HL-60/S4 treated with phorbol 12-myristate 13-acetate at 8.2 ng/mL for 4 days and 3 days (cell line): ENCODE measurements at regions not wholly inside any gene's neighbourhood (a gene's known extent, or its start where the extent isn't known, plus 50 kb on each side); places are given as distances from the start of the nearest gene placed in this dataset.
"Not testable (repeated sequence)": the region's sequence is repeated elsewhere in the genome, so short reads cannot be mapped to it uniquely, and the experiment has no call there.

Experiments
- in situ Hi-C: fragments of 300-500 bp; cut with MboI; formaldehyde crosslinking; loops from 2 replicates; pipeline ENCODE4 v1.15.0; 2022; ENCODE audit warnings: low sequenced_read_pairs

DNA sequence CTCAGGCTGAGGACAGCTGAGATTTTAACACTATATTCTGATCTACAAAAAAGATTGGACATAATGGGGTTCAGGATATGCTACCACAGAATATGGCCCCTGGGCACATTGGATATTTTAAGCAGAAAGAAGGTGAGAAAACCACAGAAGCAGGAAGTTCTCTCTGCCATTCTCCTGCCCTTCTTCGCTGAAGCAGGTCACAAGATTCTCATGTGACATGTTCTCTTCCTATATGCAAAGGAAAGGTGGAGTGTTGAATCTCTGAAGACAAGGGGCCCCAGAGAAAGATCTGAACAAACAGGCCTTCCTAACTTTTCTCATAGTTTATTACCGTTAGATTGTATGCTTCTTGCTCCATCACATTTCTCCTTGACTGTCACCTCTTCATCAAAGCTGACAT is 285.7 kb downstream of the S1PR1 start:
- in situ Hi-C loops: no loop called here

DNA sequence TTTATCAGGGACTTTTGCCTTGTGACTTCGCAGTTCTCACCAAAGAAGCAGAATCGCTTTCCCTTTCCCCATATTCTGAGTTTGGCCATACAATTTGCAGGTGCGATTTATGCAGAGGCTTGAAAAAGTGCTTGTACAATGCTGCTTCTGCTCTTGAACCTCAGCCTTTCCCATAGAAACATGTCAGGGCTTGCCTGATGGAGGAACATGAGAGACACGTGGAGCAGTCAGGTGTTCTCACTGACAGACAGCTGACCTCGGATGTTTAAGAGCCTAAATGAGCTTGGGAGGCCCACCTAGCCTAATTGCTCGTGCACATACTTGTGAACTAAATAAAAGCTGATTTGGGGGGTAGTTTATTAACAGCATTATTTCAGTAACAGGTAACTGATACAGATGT is 290.0 kb downstream of the S1PR1 start:
- in situ Hi-C loops: no loop called here

DNA sequence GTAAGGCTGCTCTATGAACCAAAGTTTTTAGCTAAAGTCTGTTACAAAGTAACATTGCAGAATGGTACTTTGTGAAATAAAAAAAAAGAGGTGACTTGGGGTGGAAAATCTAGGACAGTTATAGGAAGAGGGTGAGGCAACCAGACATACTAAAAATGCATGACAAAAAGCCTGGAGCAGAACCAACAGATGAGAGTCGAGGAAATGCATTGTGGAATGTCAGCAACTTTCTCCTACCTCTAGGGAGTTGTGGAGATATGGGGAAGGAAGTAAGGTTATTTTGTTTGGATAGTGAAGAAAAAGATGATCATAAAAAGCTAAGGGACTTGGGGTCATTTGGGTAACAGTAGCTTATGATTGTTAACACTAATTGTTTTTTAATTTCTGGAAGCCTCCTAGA is 295.6 kb downstream of the S1PR1 start:
- in situ Hi-C loops: no loop called here

DNA sequence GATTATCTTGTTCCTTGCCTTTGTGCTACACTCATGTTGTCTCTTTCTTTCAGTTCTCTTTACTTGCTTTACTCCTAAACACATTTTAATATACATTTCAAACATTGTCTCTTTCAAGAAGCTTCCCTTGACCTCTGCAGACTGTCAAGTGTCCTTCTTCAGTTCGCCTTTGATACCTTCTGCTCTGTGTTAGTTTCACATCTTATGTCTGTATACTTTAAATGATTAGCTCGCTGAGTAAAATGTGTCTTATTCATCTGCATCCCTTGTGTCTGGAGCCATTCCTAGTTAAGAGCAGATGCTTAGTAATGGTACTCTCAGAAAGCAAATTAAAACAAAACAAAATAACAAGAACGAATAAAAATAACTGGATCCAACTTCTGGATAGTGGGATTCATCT is 303.3 kb downstream of the S1PR1 start:
- in situ Hi-C loops: no loop called here

DNA sequence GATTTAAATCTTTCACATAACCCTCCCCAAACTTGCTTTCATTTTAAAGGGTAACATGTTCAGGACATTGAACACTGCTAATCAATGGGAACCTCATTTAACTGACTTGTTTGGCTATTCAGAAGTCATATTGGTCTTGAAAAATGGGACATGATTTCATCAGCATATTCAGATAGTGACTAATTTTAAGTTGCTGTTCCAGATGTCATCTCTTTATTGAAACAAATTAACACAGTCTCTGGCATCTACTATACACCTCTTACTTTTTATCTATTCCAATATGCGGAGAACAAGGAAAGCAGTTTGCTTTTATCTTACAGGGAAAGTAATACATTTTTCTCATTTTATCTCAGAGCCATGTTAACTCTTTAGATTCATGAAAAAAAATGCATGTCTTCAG is 310.1 kb downstream of the S1PR1 start:
- in situ Hi-C loops: no loop called here

DNA sequence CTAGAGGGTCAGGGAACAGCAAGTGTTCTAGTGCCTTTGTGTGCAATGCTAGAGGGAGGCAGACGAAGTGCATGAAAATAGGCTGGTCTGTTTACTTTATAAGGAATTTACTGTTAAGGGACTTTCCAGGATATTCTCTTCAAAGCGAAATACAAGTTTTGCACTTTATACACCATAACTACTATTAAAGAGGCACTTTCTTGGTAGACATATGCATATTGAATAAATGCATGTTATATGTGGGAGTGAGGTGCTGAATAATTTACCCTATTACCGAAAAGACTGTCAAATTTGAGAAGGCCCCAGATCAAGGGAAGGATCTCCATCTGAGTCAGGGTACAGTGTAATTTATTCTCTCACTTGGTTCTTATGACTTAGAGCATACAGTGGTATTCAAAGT is 310.5 kb downstream of the S1PR1 start:
- in situ Hi-C loops: no loop called here

DNA sequence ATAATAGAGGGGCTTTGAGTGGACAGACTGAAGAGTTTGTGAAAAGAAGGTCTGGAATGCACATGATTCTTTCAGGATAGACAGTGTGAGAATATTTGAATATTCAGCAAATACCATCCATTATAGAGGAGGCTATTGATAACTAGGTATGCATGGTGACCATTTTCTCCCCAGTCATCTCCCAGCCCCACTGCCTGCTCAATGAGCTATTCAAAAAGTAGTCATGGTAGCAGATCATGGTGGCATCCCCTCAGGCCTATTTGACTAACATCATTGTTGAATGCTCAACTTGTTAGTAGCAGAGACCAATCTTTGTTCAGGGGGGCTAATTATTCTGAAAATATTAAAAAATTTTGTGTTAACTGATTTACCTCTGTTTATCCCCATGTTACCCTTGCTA is 311.6 kb downstream of the S1PR1 start:
- in situ Hi-C loops: no loop called here

DNA sequence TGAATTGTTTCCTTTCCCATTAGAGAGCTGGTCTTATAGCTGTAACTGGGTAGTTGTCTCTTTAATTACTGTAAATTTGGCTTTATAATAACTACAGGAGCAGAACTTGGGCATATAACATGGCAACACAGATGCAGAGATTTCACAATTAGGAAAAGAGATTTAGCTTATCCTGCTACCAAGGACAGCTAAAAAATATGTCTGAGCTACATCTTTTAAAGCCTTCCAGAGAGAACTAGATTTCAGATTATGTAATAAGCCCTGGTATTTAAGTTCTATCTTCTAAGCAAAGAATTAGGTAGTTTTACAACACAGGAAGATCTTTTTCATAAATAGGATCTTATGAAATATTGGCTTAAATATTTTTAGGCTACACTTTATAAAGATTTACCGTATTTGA is 313.8 kb downstream of the S1PR1 start:
- in situ Hi-C loops: no loop called here

DNA sequence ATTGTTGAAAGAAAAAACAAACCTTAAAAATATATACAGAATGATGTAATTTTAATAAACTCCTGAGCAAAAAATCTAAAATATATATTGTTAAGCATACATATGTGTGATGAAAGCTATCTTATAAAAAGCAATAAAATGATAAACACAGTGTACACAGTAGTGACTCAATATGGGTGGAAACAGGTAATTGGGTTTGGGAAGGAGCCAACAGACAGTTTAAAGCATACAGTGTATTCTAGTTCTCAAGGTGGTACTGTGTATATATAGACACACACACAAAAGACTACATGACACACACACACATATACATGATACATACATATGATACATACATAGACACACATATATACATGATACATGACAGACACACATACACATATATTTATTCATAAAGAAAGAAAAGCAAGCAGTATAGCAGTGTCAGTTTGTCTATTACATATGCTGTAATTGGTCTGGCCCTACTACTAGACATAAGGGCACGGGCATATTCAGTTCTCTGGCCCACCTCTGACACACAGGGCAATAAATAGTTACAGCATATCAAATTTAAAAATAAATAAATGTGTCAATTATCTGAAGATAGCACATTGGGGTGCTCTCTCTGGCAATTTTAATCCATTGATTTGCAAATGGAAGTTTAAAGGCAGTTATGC is 330.2 kb downstream of the S1PR1 start:
- in situ Hi-C loops: no loop called here

DNA sequence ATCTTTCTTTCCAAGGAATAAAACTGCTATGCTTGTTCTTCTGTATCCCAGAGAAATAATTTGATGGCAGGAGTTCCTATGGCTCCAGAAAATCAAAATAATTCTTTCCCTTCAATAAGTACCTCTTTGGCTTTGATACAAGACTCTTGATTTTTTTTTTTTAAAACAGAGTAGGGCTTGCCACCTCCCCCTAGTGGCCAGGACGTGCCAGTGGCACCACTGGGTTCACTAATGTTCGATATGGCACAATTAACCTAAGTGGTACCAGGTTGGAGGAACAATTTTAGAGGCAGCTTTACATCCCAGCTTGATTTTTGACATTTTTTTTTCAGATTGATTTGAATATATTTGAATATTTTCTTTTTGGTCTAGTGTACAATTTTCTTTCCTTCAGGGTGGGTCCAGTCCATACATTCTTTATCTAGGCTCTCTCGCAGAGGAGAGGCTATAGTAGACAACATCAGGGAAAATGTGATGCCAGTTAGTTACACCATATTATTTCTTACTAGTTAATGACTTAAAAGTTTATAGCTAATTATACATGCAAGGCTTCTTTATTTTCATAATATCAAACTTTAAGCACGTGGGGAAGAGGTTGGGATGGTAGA is 330.9 kb downstream of the S1PR1 start:
- in situ Hi-C loops: no loop called here

DNA sequence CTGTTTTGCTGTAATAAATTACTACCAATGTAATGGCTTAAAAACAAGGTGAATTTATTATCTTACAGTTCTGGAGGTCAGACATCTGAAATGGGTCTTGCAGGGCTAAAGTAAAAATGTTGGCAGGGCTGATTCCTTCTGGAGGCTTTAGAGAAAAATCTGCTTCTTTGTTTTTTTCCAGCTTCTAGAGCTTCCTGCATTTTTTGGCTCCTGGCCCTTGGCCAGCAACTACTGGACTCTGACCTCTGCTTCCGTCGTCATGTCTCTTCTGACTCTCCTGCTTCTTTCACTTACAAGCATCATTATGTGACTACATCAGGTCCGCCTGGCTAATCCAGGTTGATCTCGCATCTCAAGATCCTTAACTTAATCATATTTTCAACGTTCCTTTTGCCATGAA is 350.9 kb downstream of the S1PR1 start:
- in situ Hi-C loops: no loop called here

DNA sequence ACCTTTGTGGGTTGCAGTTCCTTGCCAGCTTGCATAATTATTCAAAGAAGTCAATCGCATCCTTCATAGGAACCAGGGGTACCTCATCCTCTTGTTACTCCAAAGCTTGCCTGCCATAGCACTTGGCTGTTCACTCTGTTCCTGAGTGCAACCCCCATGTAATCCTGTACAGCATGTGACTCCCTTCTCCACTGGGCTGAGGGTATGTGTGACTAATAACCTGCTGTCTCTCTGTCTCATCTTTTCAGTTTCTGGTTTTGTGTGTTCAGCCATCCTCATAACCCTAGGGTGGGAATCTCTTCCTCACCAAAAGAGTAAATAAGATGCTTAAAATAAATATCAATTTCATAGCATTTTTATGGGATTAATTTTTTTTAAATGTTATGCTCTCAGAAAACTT is 351.9 kb downstream of the S1PR1 start:
- in situ Hi-C loops: no loop called here

DNA sequence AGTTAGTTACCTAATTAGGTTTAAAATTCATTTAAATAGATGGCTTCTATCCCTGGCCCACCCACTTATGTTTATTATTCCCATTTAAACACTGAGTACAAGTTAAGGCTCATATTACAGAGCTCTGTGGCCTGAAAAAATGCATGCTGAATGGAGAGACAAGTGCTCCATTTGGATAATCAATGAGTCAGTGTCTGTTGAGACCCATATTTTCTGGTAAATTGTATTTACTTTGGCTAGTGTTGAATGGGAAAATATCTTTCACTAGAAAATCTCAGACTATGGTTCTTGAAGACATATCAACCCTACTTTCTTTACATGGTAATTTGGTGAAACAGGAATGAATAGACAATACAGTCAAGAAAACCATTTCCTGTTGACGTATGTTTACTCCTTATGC is 356.0 kb downstream of the S1PR1 start:
- in situ Hi-C loops: no loop called here

DNA sequence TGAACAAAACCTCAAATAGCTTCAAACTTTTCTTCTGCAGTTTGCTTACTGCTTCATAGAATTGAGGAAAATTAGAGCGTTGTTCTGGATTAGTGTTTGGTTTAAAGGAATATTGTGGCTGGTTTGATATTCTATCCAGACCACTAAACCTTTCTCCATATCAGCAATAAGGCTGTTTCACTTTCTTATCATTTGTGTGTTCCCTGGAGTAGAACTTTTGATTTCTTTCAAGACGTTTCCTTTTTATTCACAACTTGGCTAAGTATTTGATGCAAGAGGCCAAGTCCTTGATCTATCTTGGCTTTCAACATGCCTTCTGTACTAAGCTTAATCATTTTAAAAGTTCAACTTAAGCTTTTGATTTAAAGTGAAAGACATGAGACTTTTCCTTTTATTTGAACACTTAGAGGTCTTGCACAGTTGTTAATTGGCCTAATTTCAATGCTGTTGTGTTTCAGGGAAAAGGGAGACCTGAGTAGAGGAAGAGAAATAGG is 359.1 kb downstream of the S1PR1 start:
- in situ Hi-C loops: no loop called here

DNA sequence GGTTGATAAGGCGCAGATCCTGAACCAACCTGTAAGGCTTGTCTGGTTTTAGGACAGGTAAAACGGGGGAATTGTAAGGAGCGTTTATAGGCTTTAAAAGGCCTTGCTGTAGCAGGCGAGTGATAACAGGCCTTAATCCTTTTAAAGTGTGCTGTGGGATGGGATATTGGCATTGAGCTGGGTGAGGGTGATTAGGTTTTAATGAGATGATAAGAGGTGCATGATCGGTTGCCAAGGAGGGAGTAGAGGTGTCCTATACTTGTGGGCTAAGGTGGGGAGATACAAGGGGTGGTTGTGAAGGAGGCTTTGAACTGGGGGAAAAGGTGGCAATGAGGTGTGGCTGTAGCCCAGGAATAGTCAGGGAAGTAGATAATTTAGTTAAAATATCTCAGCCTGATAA is 363.8 kb downstream of the S1PR1 start:
- in situ Hi-C loops: not testable (repeated sequence)

DNA sequence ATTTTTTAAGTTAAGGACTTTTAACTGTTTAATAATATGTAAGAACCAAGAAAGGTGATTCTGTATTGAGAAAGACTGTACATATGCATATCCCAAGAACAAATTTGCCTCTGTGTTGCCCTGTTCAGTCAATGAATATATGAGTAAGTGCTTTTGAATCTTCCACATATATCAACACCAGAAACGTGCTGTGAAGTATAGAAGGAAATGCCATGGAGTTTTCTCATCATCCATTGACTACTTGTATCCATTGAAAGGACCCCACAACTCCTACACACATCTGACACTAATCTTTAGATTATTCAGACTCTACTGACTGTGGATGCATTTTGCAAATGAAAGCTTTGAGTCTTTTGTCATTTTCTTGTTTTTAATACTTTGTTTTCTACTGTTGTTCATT is 366.9 kb downstream of the S1PR1 start:
- in situ Hi-C loops: no loop called here

DNA sequence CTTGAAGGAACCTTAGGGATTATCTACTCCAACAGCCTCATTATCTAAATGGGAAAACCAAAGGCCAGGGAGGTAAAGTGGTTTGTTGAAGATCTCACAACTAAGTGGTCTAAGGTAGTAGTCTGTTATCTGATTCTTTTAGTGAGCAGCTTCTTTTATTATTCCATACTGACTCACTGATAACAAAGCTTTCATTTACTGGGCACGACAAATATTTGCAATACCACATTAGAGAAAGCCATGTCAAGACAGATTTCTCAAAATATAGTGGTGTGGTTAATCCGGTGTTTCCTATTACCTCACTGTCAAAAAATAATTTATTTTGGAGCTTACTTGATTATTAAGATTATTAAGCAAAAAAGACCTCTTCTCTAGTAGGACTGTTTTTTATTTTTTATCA is 369.1 kb downstream of the S1PR1 start:
- in situ Hi-C loops: no loop called here

DNA sequence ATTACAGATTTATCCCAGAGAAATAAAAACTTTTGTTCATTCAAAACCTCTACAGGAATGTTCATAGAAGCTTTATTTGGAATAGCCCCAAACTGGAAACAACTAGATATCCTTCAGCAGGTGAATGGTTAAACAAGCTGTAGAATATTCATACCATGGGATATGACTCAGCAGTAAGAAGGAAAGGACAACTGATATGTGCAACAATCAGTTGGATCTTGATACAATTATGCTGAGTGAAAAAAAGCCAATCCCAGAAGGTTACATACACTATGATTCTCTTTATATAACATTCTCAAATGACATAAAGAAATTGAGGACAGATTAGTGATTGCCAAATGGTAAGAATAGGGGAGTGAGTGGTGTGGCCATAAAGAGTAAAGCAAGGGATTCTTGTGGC is 376.7 kb downstream of the S1PR1 start:
- in situ Hi-C loops: no loop called here

DNA sequence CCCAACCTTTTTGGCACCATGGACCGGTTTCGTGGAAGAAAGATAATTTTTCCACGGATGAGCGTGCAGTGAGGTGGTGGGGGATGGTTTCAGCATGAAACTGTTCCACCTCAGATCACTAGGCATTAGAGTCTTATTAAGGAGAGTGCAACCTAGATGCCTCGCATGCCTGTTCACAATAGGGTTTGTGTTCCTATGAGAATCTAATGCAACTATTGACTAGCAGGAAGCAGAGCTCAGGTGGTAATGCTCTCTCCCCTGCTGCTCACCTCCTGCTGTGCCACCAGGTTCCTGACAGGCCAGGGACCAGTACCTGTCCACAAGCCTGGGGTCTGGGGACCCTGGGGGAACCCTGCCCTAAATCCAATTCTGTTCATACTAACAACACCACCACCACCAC is 377.8 kb downstream of the OLFM3 start:
- in situ Hi-C loops: no loop called here

DNA sequence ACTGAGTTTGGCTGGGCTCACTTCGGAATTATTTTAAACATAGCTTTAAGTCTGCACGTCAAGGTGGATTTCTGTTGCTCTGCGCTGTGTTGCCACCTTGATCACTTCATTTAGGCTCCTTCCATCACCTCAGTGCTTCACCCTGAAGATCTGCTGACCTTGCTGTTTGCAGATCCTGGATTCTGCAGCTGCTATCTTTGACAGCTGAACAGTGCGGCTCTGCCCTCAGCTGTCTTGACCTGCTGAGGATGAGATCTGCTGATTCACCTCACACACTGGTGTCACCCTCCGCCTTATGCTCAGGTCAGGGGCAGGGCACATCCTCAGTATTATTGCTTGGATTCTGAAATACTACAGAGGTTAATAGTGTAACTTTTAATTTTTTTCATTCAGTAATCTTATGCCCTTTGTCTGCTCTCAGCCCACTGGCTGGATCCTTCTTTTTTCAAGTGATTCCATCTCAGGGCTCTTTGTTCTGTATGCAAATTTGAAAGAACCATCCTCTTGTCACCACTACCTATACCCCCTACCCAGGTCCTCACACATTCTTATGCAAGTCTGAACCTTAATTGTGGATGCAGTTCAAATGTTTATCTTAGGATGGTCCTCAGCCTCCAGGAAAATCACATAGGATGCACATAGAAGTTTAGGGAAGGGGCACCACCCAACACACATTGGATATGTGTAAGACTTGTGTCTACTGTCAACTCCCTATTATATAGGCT is 364.0 kb downstream of the OLFM3 start:
- in situ Hi-C loops: no loop called here

DNA sequence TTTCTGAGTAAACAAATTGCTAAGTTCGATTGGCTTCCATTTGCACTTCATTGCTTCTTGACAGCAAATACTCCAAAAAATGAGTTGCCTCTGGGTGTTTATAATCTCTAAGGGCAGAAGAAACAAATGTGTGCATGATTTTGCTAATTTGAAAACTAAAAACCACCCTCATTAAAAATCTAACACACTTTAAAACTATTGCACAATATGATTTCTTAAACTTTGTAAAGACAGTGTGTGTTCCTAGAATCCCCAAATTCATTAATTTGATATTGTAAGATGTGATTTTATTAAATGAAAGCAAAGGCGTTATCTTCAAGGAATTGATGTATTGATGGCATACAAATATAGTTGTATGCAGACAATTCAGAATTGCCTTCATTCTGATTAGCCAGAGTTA is 350.9 kb downstream of the OLFM3 start:
- in situ Hi-C loops: no loop called here

DNA sequence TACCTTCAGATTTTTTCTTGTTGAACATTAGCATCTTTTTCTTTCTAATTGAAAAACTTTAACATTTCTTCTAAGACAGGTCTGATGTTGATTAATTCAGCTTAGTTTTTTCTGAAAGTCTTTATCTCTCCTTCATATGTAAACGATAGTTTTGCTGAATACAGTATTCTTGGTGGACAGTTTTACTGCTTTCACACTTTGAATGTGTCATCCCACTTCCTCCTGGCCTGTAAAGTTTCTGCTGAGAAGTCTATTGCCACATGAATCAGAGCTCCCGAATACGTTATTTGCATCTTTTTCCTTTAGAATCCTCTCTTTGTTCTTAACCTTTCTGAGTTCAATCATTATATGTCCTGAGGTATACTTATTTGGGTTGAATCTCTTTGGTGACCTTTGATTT is 344.2 kb downstream of the OLFM3 start:
- in situ Hi-C loops: no loop called here
